Heart right ventricle (tissue), 16 donors: ENCODE measurements at regions not wholly inside any gene's neighbourhood (a gene's known extent, or its start where the extent isn't known, plus 50 kb on each side); places are given as distances from the start of the nearest gene placed in this dataset.

ENCODE experiments used
- ATAC-seq, 8 donors: fragments of 200-7000 bp; cut with Tn5 transposase; one replicate each; pipeline ENCODE4 v1.9.1; 2020; ENCODE audit warnings: mild to moderate bottlenecking in 8 of 8, moderate library complexity in 8 of 8, moderate number of reproducible peaks in 1 of 8
- DNase-seq, 2 donors: peaks; one replicate each; pipeline ENCODE4 v3.0.0-alpha.2; 2020
- H3K27ac ChIP-seq, 10 donors: fragments of 200-600 bp; sonication (generic) in 2 of 10; one replicate each; pipeline versions ENCODE4 v1.5.0 to v1.8.0; 2020 to 2022; ENCODE audit warnings: mild to moderate bottlenecking in 3 of 10
- H3K27me3 ChIP-seq, 7 donors: fragments of 200-600 bp; one replicate each; pipeline ENCODE4 v1.8.0; 2021 to 2022; ENCODE audit warnings: mild to moderate bottlenecking in 2 of 7
- H3K36me3 ChIP-seq, 9 donors: fragments of 200-600 bp; sonication (generic) in 1 of 9; one replicate each; pipeline versions ENCODE4 v1.5.0 to v1.8.0; 2020 to 2022; ENCODE audit warnings: mild to moderate bottlenecking in 2 of 9
- H3K4me1 ChIP-seq, 9 donors: fragments of 200-600 bp; sonication (generic) in 1 of 9; one replicate each; pipeline versions ENCODE4 v1.5.0 to v1.8.0; 2020 to 2022; ENCODE audit warnings: mild to moderate bottlenecking in 4 of 9
- H3K4me3 ChIP-seq, 10 donors: fragments of 200-600 bp; sonication (generic) in 2 of 10; one replicate each; pipeline versions ENCODE4 v1.5.0 to v1.8.0; 2020 to 2022; ENCODE audit warnings: mild to moderate bottlenecking in 7 of 10, moderate library complexity in 2 of 10
- H3K9me3 ChIP-seq, 11 donors: fragments of 200-600 bp in 10 of 11; sonication (generic) in 2 of 11; one replicate each; pipeline versions ENCODE4 v1.5.0 to v1.8.0; 2013 to 2022; ENCODE audit warnings: mild to moderate bottlenecking in 2 of 11, control low read depth in 1 of 11, moderate library complexity in 1 of 11
- CTCF ChIP-seq, 9 donors: fragments of 200-600 bp; sonication (generic) in 2 of 9; IDR thresholded peaks; one replicate each; pipeline versions ENCODE4 v1.5.0 to v1.8.0; 2021 to 2022; ENCODE audit warnings: antibody characterized with exemption in 9 of 9, mild to moderate bottlenecking in 5 of 9, moderate library complexity in 1 of 9
- WGBS, 2 donors: extraction: QIAGEN DNeasy Blood & Tissue Kit; methylation state at CpG; one replicate each; pipeline ENCODE4 v1.1.7; 2013; ENCODE audit warnings: inconsistent platforms in 1 of 2; 5-methylcytosine and 5-hydroxymethylcytosine counted together
- intact Hi-C, 10 donors: fragments of 100-400 bp; cut with DNase I; formaldehyde crosslinking; loops; one replicate each; pipeline versions ENCODE4 v1.11.1 to v1.14.2; 2022
- donor health status: Arrhythmogenic right ventricular cardiomyopathy.
- donor health status: ischemic (EF 13 %, LVEDD 7.1; RV severe dilation, severe dysfunction).
- donor health status: healthy with polysubstance abuse.
- donor health status: DM: no; HTN: yes; CAD: no.
- donor health status: DM: no; HTN: no; CAD: no.
- donor health status: ischemic (EF 25% LVEDD 6.9; RV normal size, moderate dysfunction).
- donor health status: ischemic (EF 25% LVEDD 5.7; RV mildly dilated, moderate dysfunction).
- donor health status: healthy.
- donor health status: DM: yes; HTN: yes; CAD: no.
- donor health status: Ischemic cardiomyopathy.
- donor health status: ischemic (EF 35%, LVEDD 5.7; RV mildly dilated, moderate dysfunction).
- donor health status: nonischemic (EF 11% LVEDD 7.7; RV severe dilation, severe dysfunction).
- donor health status: DM: yes; HTN: yes; CAD: no.
- donor health status: PGD.
- donor health status: ischemic (EF 29% LVEDD 5.4; RV normal size, mild dysfunction).
- donor health status: nonischemic (EF 23%, LVEDD 6.1; RV moderate dilation, normal function).

- Histone ChIP-seq H3K4me3 (no peak overlapping the region), H3K9me3 (peaks cover 0 to 5% (median 0%) of the 10 kb centered on the region in 11 donors), H3K27me3 (peaks cover 0 to 30% (median 7%) of the 10 kb centered on the region in 7 donors), H3K36me3 (no peaks in the 10 kb centered on the region), H3K27ac (no peak overlapping the region), H3K4me1 (no peaks in the 10 kb centered on the region)
- intact Hi-C loops, result no loop called here
- TF ChIP-seq CTCF (IDR thresholded peaks at IDR 0.05), result no peak
- ATAC-seq (no peak), DNase-seq (no peak)
- 74% methylated on average over 15 to 16 of the region's 16 CpGs for WGBS, 2 donors
Observed at GRCh38 chr22:47600791-47601625, 838.6 kb downstream of the TBC1D22A start.

- Histone ChIP-seq H3K4me3 (no peak overlapping the region), H3K4me1 (no peaks in the 10 kb centered on the region), H3K27ac (no peak overlapping the region), H3K36me3 (no peaks in the 10 kb centered on the region), H3K9me3 (peaks cover 0 to 5% (median 0%) of the 10 kb centered on the region in 11 donors), H3K27me3 (peaks cover 0 to 24% (median 7%) of the 10 kb centered on the region in 7 donors)
- ATAC-seq, result no peak
- 66 to 68% methylated on average over 9 to 10 of the region's 11 CpGs for WGBS, 2 donors
- no peak for DNase-seq
- intact Hi-C loops, result no loop called here
- no peak for TF ChIP-seq CTCF (IDR thresholded peaks at IDR 0.05)
Observed at GRCh38 chr22:47600281-47600680, 837.8 kb downstream of the TBC1D22A start.

GRCh38 chr22:47599753-47600152, 837.3 kb downstream of the TBC1D22A start:
- intact Hi-C loops, result no loop called here
- H3K9me3 ChIP-seq, result peaks cover 0 to 6% (median 0%) of the 10 kb centered on the region in 11 donors
- H3K27ac ChIP-seq, result no peak overlapping the region
- H3K36me3 ChIP-seq, result no peaks in the 10 kb centered on the region
- peaks cover 0 to 24% (median 7%) of the 10 kb centered on the region in 7 donors for H3K27me3 ChIP-seq
- H3K4me1 ChIP-seq, result no peaks in the 10 kb centered on the region
- no peak for TF ChIP-seq CTCF (IDR thresholded peaks at IDR 0.05)
- H3K4me3 ChIP-seq, result no peak overlapping the region
- ATAC-seq, result no peak
- no peak for DNase-seq
- 61% methylated on average over 10 of the region's 10 CpGs for WGBS, 2 donors

GRCh38 chr22:47598864-47599263, 836.4 kb downstream of the TBC1D22A start:
- Histone ChIP-seq H3K4me3 (no peak overlapping the region), H3K27me3 (peaks cover 0 to 24% (median 7%) of the 10 kb centered on the region in 7 donors), H3K4me1 (no peaks in the 10 kb centered on the region), H3K36me3 (no peaks in the 10 kb centered on the region), H3K27ac (no peak overlapping the region), H3K9me3 (peaks cover 0 to 8% (median 0%) of the 10 kb centered on the region in 11 donors)
- intact Hi-C loops, result no loop called here
- WGBS, 2 donors, result 86 to 91% methylated on average over 6 of the region's 6 CpGs
- TF ChIP-seq CTCF (IDR thresholded peaks at IDR 0.05), result no peak
- DNase-seq (no peak), ATAC-seq (no peak)
